ENCODE measurements at regions not wholly inside any gene's neighbourhood (a gene's known extent, or its start where the extent isn't known, plus 50 kb on each side); places are given as distances from the start of the nearest gene placed in this dataset.
"Not testable (repeated sequence)": the region's sequence is repeated elsewhere in the genome, so short reads cannot be mapped to it uniquely, and the experiment has no call there.

GRCh38 chr9:81320909-81321482 is 368.4 kb downstream of the TLE1 start:
- H3K27ac ChIP-seq = no peak overlapping the region
- no peaks in the 10 kb centered on the region for H3K27me3 ChIP-seq
- no peak overlapping the region for H3K4me2 ChIP-seq
- no peak for TF ChIP-seq Cebpa-rat (IDR thresholded peaks at IDR 0.05)
- no peaks in the 10 kb centered on the region for H3K4me1 ChIP-seq
- H3K36me3 ChIP-seq = no peaks in the 10 kb centered on the region
- H3K4me3 ChIP-seq = no peak overlapping the region
- no peaks in the 10 kb centered on the region for H4K20me1 ChIP-seq
- H3K9ac ChIP-seq = no peak overlapping the region
- H3K9me3 ChIP-seq (replicated peaks in 1 of 11) = peaks cover 40 to 65% (median 52%) of the 10 kb centered on the region in 11 experiments

- TF ChIP-seq Cebpa-rat (IDR thresholded peaks at IDR 0.05) = no peak
- Histone ChIP-seq H3K9me3 (replicated peaks in 1 of 11) (peaks cover 26 to 53% (median 45%) of the 10 kb centered on the region in 11 experiments), H3K27me3 (no peaks in the 10 kb centered on the region), H3K36me3 (no peaks in the 10 kb centered on the region), H3K27ac (no peak overlapping the region), H3K9ac (no peak overlapping the region), H4K20me1 (no peaks in the 10 kb centered on the region), H3K4me3 (no peak overlapping the region), H3K4me1 (peaks cover 0 to 6% (median 0%) of the 10 kb centered on the region in 10 experiments; a peak in 1 of 20 replicates), H3K4me2 (no peak overlapping the region)
These were observed 370.8 kb downstream of the TLE1 start for GRCh38 chr9:81318571-81318970.

- Histone ChIP-seq H3K36me3 (no peaks in the 10 kb centered on the region), H3K27ac (no peak overlapping the region), H4K20me1 (no peaks in the 10 kb centered on the region), H3K4me1 (peaks cover 0 to 6% (median 0%) of the 10 kb centered on the region in 10 experiments; a peak in 1 of 20 replicates), H3K4me2 (no peak overlapping the region), H3K27me3 (no peaks in the 10 kb centered on the region), H3K4me3 (no peak overlapping the region), H3K9me3 (replicated peaks in 1 of 11) (peaks cover 22 to 50% (median 40%) of the 10 kb centered on the region in 11 experiments), H3K9ac (no peak overlapping the region)
- no peak for TF ChIP-seq Cebpa-rat (IDR thresholded peaks at IDR 0.05)
These were observed 371.4 kb downstream of the TLE1 start for GRCh38 chr9:81317939-81318338.

GRCh38 chr9:81317223-81317622 is 372.1 kb downstream of the TLE1 start:
- H3K4me1 ChIP-seq = peaks cover 0 to 6% (median 0%) of the 10 kb centered on the region in 10 experiments; a peak in 1 of 20 replicates
- TF ChIP-seq Cebpa-rat (IDR thresholded peaks at IDR 0.05) = no peak
- no peak overlapping the region for H3K4me3 ChIP-seq
- no peaks in the 10 kb centered on the region for H4K20me1 ChIP-seq
- no peak overlapping the region for H3K9ac ChIP-seq
- no peaks in the 10 kb centered on the region for H3K36me3 ChIP-seq
- no peak overlapping the region for H3K27ac ChIP-seq
- no peak overlapping the region for H3K4me2 ChIP-seq
- H3K27me3 ChIP-seq = no peaks in the 10 kb centered on the region
- peaks cover 22 to 50% (median 40%) of the 10 kb centered on the region in 11 experiments for H3K9me3 ChIP-seq (replicated peaks in 1 of 11)

GRCh38 chr9:81314490-81314889 is 374.9 kb downstream of the TLE1 start:
- Histone ChIP-seq H3K27me3 (no peaks in the 10 kb centered on the region), H3K4me3 (no peak overlapping the region), H3K36me3 (no peaks in the 10 kb centered on the region), H3K4me1 (peaks cover 0 to 6% (median 0%) of the 10 kb centered on the region in 10 experiments; a peak in 1 of 20 replicates), H3K27ac (no peak overlapping the region), H4K20me1 (no peaks in the 10 kb centered on the region), H3K9me3 (replicated peaks in 1 of 11) (peaks cover 26 to 59% (median 43%) of the 10 kb centered on the region in 11 experiments), H3K4me2 (no peak overlapping the region), H3K9ac (no peak overlapping the region)
- TF ChIP-seq Cebpa-rat (IDR thresholded peaks at IDR 0.05) = no peak

GRCh38 chr9:81313877-81314276 is 375.5 kb downstream of the TLE1 start:
- Histone ChIP-seq H3K9ac (no peak overlapping the region), H3K4me2 (no peak overlapping the region), H3K27me3 (no peaks in the 10 kb centered on the region), H4K20me1 (no peaks in the 10 kb centered on the region), H3K9me3 (replicated peaks in 1 of 11) (peaks cover 26 to 62% (median 47%) of the 10 kb centered on the region in 11 experiments), H3K4me1 (peaks cover 0 to 6% (median 0%) of the 10 kb centered on the region in 10 experiments; a peak in 1 of 20 replicates), H3K4me3 (no peak overlapping the region), H3K36me3 (no peaks in the 10 kb centered on the region), H3K27ac (no peak overlapping the region)
- TF ChIP-seq Cebpa-rat (IDR thresholded peaks at IDR 0.05) = no peak

GRCh38 chr9:81312346-81312745 is 377.0 kb downstream of the TLE1 start:
- no peak for TF ChIP-seq Cebpa-rat (IDR thresholded peaks at IDR 0.05)
- no peak overlapping the region for H3K27ac ChIP-seq
- H3K9me3 ChIP-seq (replicated peaks in 1 of 11) = peaks cover 25 to 62% (median 50%) of the 10 kb centered on the region in 11 experiments
- no peaks in the 10 kb centered on the region for H4K20me1 ChIP-seq
- H3K9ac ChIP-seq = no peak overlapping the region
- no peaks in the 10 kb centered on the region for H3K36me3 ChIP-seq
- H3K27me3 ChIP-seq = no peaks in the 10 kb centered on the region
- peaks cover 0 to 6% (median 0%) of the 10 kb centered on the region in 10 experiments; a peak in 1 of 20 replicates for H3K4me1 ChIP-seq
- H3K4me2 ChIP-seq = no peak overlapping the region
- no peak overlapping the region for H3K4me3 ChIP-seq

GRCh38 chr9:81308404-81308803 is 380.9 kb downstream of the TLE1 start:
- Histone ChIP-seq H3K4me2 (no peak overlapping the region), H4K20me1 (no peaks in the 10 kb centered on the region), H3K4me3 (no peak overlapping the region), H3K9ac (no peak overlapping the region), H3K27ac (no peak overlapping the region), H3K9me3 (replicated peaks in 1 of 11) (peaks cover 12 to 42% (median 29%) of the 10 kb centered on the region in 11 experiments), H3K36me3 (no peaks in the 10 kb centered on the region), H3K27me3 (no peaks in the 10 kb centered on the region), H3K4me1 (no peaks in the 10 kb centered on the region)
- no peak for TF ChIP-seq Cebpa-rat (IDR thresholded peaks at IDR 0.05)

- H3K9ac ChIP-seq, H3K4me1 ChIP-seq, H3K27me3 ChIP-seq, H3K36me3 ChIP-seq, H3K27ac ChIP-seq, H4K20me1 ChIP-seq, H3K4me3 ChIP-seq, H3K4me2 ChIP-seq: not testable (repeated sequence)
- H3K9me3 ChIP-seq (replicated peaks in 1 of 11) = peaks cover 12 to 42% (median 29%) of the 10 kb centered on the region in 11 experiments
These were observed 381.6 kb downstream of the TLE1 start for GRCh38 chr9:81307791-81308190.

GRCh38 chr9:81305561-81306182 is 383.7 kb downstream of the TLE1 start:
- Histone ChIP-seq H3K4me1 (no peaks in the 10 kb centered on the region), H4K20me1 (no peaks in the 10 kb centered on the region)

More at GRCh38 chr9:81305561-81306182, 383.7 kb downstream of the TLE1 start:
- Histone ChIP-seq H3K27ac (no peak overlapping the region), H3K27me3 (no peaks in the 10 kb centered on the region), H3K4me3 (no peak overlapping the region), H3K9me3 (replicated peaks in 1 of 11) (peaks cover 18 to 60% (median 47%) of the 10 kb centered on the region in 11 experiments), H3K9ac (no peak overlapping the region), H3K36me3 (no peaks in the 10 kb centered on the region), H3K4me2 (no peak overlapping the region)
- TF ChIP-seq Cebpa-rat (IDR thresholded peaks at IDR 0.05) = no peak

Data from BLaER1 treated with 17β-estradiol and CSF1 and Interleukin-3, amounts not matched to agents 10 nM and 100 nM (cell line).